HFF-Myc (cell line): ENCODE measurements at regions not wholly inside any gene's neighbourhood (a gene's known extent, or its start where the extent isn't known, plus 50 kb on each side); places are given as distances from the start of the nearest gene placed in this dataset.

Experiments
- DNase-seq: peaks from one replicate; pipeline ENCODE4 v3.0.0-alpha.2; 2011; ENCODE audit warnings: low read depth; ENCODE audit errors: extremely low read depth
- H3K4me3 ChIP-seq: replicated peaks from 2 replicates; pipeline ENCODE4 v1.5.1; 2011; ENCODE audit warnings: low read depth, mild to moderate bottlenecking, control low read depth, low read length
- TF ChIP-seq, protein P1 (sequence below): IDR thresholded peaks from 2 replicates; pipeline ENCODE4 v1.5.1; 2012; ENCODE audit warnings: mild to moderate bottlenecking, low read depth, low read length, control low read depth; ENCODE audit errors: missing control alignments

DNA sequence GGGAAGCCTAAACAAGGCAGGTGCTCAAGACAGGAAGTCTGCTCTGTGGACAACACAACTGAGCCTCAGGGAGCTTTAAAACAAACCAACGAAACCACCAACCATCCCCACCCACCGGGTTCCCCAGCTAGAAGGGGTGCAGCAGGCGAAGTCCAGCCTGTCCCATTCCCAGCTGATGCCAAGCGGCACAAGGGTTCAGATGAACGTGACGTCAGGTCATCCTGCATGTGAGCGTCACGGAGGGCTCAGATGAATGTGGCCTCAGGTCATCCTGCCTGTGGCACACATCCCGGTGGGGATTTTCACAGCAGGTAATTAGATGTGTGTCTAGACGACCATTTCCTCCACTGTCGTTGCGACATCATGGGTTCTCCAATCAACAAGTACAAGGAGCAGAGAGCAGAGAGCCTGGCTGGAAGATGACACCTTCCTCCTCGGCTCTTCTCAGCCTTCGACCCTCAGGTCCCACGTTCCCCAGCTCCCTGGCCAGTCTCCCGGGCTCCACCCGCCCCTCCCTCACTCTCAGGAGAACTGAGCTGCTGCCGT lies 246.5 kb downstream of the FOXL1 start:
- H3K4me3 ChIP-seq: no peak overlapping the region
- TF ChIP-seq, protein P1, sequence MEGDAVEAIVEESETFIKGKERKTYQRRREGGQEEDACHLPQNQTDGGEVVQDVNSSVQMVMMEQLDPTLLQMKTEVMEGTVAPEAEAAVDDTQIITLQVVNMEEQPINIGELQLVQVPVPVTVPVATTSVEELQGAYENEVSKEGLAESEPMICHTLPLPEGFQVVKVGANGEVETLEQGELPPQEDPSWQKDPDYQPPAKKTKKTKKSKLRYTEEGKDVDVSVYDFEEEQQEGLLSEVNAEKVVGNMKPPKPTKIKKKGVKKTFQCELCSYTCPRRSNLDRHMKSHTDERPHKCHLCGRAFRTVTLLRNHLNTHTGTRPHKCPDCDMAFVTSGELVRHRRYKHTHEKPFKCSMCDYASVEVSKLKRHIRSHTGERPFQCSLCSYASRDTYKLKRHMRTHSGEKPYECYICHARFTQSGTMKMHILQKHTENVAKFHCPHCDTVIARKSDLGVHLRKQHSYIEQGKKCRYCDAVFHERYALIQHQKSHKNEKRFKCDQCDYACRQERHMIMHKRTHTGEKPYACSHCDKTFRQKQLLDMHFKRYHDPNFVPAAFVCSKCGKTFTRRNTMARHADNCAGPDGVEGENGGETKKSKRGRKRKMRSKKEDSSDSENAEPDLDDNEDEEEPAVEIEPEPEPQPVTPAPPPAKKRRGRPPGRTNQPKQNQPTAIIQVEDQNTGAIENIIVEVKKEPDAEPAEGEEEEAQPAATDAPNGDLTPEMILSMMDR: no peak
- DNase-seq: no peak

- H3K4me3 ChIP-seq: no peak overlapping the region
- TF ChIP-seq, protein P1: no peak
- no peak for DNase-seq
Measured at GRCh38 chr16:86825631-86826030, 247.3 kb downstream of the FOXL1 start.

DNA sequence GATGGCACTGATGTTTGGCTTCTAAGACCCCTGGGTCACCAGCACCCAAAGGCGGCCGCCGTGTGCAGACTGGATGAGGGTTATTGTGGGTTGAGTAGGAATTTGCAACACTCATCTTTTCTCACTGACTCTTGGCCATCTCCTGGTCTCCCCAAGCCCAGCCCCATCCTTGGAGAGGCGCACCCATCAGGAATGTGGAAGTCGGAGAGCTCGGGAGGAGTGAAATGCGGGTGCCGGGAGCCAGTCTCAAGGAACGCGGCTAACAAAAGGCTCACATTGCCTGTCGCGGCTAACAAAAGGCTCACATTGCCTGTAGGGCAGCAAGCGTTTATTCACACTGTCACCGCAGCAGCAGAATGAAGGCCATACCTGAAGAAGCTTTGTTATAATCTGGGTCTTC lies 248.6 kb downstream of the FOXL1 start:
- H3K4me3 ChIP-seq: no peak overlapping the region
- DNase-seq: no peak
- TF ChIP-seq, protein P1: no peak

GRCh38 chr16:86827521-86827920 lies 249.2 kb downstream of the FOXL1 start:
- no peak overlapping the region for H3K4me3 ChIP-seq
- no peak for DNase-seq
- TF ChIP-seq, protein P1: no peak

- TF ChIP-seq, protein P1: no peak
- no peak for DNase-seq
- H3K4me3 ChIP-seq: no peak overlapping the region
Measured at GRCh38 chr16:86828202-86828601, 249.9 kb downstream of the FOXL1 start.

DNA sequence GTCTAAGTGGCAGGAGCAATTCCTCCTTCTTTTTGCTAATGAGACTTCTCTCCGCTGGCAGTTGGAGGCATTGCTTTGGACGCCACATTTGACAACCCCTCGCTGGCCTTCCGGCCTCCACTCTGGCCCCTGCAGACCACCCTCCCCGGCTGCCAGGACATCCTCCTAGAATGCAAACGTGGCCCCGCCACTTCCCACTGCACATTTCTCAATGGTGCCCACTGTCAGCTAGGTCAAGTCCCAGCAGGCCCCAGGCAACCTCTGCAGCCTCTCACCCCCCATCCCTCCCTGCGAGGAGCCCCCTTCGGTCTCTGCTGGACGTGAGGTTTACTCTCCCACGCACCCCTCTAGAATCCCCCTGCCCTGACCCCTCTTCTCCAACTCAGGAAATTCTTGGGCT lies 250.3 kb downstream of the FOXL1 start:
- TF ChIP-seq, protein P1: no peak
- DNase-seq: no peak
- H3K4me3 ChIP-seq: no peak overlapping the region

- no peak for DNase-seq
- TF ChIP-seq, protein P1: peak; percentile 10
- H3K4me3 ChIP-seq: no peak overlapping the region
Measured at GRCh38 chr16:86831366-86831765, 253.0 kb downstream of the FOXL1 start.
